Skeletal muscle cell (primary cell): ENCODE measurements at regions not wholly inside any gene's neighbourhood (a gene's known extent, or its start where the extent isn't known, plus 50 kb on each side); places are given as distances from the start of the nearest gene placed in this dataset.
"Not testable (repeated sequence)": the region's sequence is repeated elsewhere in the genome, so short reads cannot be mapped to it uniquely, and the experiment has no call there.

Experiments used
- DNase-seq: peaks from one replicate; pipeline ENCODE4 v3.0.0-alpha.2; 2010; ENCODE audit warnings: low read depth
- H3K4me3 ChIP-seq: 2 replicates; pipeline ENCODE4 v1.5.1; 2011; ENCODE audit warnings: low read depth, mild to moderate bottlenecking, control low read depth, low read length, moderate library complexity

DNA sequence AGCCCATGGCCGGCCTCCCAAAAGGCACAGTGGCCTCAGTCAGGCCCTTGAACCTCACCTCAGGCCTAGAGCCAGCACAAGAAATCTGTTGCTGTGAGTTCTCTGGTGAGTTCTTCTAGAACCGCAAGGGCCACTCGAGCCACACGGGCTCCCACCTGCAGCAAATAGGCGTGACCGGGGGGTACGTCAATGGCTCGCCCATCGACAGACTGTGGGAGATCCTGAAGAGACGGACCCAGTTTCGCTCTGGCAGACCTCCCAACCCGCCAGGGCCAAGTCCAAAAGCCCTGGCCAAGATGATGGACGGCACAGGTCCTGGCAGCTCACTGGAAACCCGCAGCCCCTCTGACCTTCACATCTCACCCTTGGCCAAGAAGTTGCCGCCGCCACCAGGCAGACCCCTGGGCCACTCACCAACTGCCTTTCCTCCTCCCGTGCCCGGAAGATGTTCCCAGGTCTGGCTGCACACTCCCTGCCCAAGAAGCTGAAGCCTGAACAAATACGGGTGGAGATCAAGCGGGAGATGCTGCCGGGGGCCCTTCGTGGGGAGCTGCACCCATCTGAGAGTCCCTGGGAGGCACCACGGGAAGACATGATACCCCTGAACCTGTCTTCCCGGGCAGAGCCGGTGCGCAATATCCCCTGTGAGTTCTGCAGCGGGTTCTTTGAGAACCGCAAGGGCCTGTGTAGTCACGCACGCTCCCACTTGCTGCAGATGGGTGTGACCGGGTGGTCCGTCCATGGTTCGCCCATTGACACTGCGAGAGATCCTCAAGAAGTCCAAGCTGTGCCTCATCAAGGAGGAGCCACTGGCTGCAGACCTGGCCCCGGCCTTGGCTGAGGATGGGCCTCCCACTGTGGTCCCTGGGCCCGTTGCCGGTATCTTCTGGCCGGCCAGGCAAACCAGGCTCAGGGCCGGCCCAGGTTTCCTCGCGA lies 544.2 kb upstream of the CCDC179 start:
- no peak overlapping the region for H3K4me3 ChIP-seq
- no peak for DNase-seq

DNA sequence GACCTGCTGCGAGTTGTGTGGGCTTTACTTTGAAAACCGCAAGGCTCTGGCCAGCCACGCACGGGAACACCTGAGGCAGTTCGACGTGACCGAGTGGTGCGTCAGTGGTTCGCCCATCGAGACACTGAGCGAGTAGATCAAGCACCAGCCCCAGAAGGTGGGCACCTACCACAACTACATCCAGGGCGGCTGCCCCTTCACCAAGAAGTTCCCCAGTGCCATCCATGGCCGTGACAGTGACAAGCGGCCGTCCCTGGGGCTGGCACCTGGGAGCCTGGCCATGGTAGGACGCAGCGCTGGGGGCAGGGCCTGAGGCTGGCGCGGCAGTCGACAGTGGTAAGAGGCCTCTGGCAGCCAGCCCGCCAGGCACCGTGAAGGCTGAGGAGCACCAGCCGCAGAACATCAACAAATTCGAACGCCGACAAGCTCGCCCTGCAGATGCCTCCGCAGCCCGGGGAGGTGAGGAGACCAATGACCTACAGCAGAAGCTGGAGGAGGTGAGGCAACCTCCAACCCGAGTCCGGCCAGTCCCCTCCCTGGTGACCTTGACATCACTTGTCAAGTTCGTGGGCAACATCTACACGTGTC lies 545.2 kb upstream of the CCDC179 start:
- no peak for DNase-seq
- H3K4me3 ChIP-seq = no peak overlapping the region

DNA sequence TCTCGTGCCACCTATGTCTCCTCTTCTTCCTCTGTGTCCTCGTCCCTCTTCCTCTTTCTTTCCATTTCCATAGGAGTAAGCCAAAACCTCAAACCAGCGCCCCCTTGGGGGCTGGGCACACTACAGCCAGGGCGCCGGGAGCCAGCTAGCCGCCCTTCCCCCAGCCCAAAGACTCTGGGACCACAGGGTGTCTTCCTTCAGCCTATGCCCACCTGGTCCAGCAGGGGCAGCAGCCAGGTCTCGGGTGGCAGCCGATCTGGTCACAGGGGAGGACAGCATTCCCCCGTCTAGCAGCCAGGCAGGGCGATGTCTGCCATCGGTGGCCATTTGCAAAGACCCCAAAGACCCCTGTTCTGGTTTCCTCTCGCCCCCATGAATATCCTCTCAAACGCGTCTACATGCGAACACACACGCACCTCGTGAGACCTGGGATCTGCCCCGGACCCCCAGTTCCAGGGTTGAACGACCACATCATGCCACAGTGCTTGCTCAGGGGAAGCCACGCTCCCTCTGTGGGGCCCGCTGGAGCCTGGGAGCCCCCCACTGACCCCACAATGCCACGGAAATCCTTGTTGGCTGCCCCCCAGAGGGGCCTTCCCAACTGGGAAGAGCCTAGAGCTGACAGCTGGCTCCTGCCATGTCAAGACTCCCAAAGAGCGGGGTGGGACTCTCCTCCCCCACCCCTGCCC lies 546.0 kb upstream of the CCDC179 start:
- DNase-seq = no peak
- H3K4me3 ChIP-seq = no peak overlapping the region

DNA sequence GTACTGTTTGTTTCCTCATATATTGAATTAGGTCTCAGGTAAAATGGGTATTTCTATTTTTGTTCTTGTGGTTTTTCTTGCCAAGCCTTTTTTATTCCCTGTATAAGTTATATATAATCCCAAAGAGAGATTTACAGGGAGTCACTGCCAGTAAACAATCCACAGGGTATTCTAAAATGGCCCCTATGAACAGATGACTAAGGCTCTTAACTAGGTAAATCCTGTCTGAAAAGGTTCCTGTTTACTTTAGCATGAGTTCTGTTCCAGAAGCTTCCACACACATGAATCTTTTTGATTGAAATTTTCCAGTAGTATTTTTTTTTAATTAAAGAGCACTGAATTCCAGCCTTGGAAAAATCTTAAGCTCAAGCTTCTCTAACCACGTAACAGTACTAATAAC lies 552.8 kb upstream of the CCDC179 start:
- DNase-seq = no peak
- no peak overlapping the region for H3K4me3 ChIP-seq

DNA sequence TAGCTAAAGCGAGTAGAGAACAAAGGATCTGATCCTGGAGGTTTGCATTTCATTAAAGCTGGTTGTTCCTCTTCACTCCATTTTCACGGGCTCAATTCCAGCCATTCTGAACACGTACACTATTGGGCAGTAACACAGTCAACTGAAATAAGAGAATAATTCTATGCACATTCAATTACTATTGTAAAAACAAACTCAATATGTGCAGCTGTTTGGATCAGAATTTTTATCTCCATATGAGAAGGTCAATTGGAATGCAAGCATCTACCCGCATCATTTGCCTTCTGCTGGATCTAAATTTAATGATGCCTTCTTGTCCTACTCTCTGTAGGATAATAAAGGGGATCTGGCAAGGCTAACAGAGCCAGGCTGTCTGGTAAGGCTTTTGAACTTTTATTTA lies 562.8 kb upstream of the CCDC179 start:
- no peak overlapping the region for H3K4me3 ChIP-seq
- DNase-seq = peak; percentile 27

DNA sequence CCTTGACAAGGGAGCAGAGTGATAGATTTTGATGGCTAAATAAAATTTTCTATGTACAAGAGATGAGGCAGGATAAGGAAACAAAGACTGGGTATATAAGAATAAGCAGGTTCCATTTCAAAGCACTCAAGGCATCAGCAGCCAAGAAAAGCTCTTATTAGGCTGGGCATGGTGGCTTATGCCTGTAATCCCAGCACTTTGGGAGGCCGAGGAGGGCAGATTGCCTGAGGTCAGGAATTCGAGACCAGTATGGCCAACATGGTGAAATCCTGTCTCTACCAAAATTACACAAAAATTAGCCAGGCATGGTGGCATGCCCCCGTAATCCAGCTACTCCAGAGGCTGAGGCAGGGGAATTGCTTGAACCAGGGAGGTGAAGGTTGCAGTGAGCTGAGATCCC lies 563.4 kb upstream of the CCDC179 start:
- H3K4me3 ChIP-seq = no peak overlapping the region
- no peak for DNase-seq

DNA sequence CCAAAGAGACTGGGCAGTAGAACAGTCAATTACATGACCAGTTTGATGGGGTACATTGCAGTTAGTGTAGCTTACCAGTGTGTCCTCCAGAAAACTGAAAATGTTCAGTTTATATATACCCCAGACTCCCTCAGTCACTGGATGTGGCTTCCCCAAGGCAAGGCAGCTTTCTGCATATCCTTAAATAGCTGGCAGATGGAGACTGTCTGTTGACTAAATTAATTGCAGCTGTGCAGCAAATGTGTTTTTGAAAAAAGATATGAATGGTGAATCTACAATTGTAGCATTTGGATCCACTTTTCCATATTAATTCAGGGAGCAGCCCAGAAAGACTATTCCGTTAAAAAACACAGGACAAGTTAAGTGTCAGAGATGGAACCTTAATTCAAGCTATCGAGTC lies 565.1 kb upstream of the CCDC179 start:
- peak; percentile 1 for DNase-seq
- H3K4me3 ChIP-seq = no peak overlapping the region

DNA sequence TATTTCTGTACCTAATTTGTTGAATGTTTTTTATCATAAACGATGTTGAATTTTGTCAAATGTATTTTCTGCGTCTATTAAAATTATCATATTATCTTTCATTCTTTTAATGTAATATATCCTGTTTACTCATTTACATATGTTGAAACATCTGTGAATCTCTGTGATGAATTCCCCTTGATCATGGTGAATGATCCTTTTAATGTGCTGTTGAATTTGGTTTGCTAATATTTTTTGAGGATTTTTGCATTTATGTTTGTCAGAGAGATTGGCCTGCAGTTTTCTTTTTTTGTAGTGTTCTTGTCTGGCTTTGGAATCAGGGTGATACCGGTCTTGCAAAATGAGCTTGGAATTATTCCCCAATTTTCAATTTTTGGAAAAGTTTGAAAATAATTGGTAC lies 569.3 kb upstream of the CCDC179 start:
- no peak overlapping the region for H3K4me3 ChIP-seq
- no peak for DNase-seq

DNA sequence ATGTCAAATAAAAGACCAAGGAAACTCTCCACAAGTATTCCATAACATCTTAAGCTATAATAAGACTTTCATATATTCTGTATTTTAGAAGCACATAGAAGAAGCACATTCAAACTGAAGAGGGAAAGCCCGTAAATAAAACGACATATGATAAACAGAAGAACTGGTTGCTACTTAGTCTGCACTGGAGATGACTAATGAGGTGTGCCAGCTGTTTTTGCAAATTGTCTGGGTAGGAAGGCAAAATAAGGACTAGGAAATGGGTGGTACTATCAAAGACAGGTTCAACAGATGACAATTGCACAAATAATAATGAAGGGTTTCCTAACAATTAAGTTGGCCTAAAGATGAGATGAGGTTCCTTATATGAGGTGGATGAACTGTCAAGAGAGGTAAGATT lies 593.2 kb upstream of the CCDC179 start:
- no peak overlapping the region for H3K4me3 ChIP-seq
- no peak for DNase-seq

DNA sequence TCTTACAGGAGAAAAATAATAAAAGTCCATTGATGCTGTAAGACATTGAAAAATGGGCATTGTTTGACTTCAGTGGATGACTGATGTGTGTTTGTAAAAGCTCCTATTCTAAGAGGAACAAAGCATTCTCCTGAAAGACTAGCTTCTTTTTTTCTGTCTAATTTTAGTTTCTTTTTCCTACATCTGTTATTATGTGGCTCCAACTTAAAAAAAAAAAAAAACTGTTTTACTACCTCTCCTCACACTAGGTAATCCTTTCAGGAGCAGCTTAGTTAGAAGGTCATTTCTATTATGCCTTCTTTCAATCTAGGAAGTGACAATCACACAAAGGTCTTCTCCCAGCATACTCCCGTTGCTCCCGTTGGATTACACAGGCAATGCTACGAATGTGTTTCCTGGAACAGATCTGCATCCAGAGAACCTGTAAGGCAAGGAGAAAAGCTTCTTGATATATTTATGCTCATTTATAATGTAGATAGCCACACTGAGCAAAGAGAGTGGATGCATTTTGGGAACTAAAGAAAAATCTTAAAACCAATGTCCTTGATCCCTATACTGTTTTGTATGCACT lies 595.1 kb upstream of the CCDC179 start:
- DNase-seq = no peak
- no peak overlapping the region for H3K4me3 ChIP-seq

DNA sequence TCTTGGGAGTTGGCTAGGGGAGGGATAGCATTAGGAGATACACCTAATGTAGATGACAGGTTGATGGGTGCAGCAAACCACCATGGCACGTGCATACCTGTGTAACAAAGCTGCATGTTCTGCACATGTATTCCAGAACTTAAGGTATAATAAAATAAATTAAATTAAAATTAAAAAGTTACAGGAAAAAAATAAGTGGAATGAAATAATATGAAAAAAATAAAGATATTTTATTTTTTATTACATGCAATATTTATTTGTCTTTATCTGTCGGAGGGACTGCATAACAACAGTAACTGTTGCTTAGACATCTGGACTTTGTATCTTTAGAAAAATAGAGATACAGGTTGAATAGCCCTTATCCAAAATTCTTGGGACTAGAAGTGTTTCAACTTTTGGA lies 597.4 kb upstream of the CCDC179 start:
- no peak overlapping the region for H3K4me3 ChIP-seq
- no peak for DNase-seq

DNA sequence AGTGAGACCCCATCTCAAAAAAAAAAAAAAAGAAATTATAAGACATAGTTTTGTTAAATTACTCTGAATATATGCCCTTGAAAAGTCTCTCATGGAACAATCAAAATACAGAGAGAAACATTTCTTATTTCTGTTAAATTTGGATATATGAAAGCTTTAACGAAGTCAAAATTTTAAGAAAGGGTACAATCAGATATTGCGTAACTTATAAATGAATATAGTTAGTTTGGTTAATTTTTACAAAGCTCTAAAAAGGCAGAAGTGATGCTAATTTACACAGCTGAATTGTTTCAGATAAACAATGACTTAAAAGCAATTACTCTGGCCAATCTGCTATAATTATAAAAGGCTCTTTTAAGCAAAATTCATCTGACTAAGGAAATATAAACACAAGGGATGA lies 611.6 kb upstream of the CCDC179 start:
- DNase-seq = no peak
- H3K4me3 ChIP-seq = no peak overlapping the region

DNA sequence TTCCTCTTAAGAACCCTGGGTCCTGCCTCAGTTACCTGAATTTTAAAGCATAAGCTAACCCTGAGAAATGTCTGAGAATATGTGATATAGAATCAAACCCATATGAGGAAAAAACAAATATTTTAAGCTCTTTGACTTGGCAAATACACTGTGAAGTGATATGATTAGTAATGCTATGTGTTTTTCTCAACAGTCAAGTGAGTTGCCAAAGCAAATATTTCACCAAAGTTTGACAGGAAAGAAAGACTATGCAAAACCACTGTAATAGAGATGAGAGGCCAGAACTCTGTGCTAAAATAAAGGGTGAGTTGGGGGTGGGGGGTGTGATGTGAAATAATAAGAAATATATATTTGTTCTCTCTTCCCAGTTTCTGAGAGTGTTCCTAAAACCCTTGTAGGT lies 613.5 kb upstream of the CCDC179 start:
- H3K4me3 ChIP-seq = no peak overlapping the region
- DNase-seq = no peak

DNA sequence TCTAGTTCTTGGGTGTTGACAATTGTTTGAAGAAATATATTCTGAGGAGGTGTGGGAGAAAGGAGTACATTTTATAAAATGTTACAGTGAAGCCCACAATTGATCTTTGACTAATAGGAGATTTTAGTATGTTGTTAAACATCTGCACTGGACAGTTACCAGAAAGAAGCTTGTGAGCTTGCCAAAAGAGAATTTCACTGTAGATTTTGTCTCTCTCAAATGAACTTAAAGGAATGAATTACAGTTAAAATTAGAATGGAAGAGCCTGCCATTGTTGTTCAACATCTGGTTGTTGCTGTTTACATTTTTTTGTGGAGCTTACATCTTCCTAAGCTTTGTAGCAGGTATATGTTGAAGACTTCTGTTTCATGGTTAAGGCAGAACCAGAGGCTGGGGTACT lies 620.5 kb upstream of the CCDC179 start:
- H3K4me3 ChIP-seq = no peak overlapping the region
- DNase-seq = no peak

DNA sequence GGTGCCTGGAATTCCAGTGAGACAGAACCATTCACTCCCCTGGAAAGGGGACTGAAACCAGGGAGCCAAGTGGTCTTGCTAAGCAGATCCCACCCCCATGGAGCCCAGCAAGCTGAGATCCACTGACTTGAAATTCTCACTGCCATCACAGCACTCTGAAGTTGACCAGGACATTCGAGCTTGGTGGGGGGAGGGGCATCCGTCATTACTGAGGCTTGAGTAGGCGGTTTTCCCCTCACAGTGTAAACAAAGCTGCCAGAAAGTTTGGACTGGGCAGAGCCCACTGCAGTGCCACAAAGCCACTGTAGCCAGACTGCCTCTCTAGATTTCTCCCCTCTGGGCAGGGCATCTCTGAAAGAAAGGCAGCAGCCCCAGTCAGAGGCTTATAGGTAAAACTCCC lies 623.9 kb upstream of the CCDC179 start:
- not testable (repeated sequence) for H3K4me3 ChIP-seq, DNase-seq

DNA sequence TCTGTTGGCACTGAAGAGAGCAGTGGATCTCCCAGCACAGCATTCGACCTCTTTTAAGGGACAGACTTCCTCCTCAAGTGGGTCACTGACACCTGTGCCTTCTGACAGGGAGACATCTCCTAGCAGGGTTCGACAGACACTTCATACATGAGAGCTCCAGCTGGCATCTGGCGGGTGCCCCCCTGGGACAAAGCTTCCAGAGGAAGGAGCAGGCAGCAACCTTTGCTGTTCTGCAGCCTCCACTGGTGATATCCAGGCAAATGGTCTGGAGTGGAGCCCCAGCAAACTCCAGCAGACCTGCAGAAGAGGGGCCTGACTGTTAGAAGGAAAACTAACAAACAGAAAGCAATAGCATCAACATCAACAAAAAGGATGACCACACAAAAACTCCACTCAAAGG lies 624.3 kb upstream of the CCDC179 start:
- DNase-seq, H3K4me3 ChIP-seq: not testable (repeated sequence)

DNA sequence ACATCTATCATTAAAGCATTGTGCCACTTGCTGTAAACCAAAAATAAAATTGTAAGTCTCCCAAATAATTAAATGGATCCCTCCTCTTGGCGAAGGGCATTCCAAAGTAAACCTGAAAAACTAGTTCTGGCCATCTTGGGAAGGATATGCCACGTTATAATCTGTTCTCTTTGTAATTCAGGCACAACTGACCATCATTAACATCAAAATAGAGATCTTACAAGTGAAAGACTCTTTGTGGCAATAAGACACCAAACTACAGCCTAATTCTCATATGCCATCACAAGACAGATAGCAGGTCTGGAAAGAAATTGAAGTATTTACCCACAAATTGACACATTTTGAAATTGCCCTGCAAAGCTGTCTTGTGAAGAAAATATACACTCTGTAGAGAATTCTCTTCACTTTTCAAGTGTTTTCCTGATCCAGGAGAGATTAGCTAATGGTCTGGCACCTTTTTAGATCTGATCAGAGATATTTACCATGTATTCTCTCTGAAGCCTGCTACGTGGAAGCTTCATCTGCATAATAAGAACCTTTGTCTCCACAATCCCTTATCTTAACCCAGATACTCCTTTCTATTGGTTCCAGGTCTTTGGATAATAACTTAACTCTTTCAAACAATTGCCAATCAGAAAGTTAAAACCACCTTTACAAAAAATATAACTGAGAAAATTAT lies 630.4 kb upstream of the CCDC179 start:
- no peak overlapping the region for H3K4me3 ChIP-seq
- no peak for DNase-seq

DNA sequence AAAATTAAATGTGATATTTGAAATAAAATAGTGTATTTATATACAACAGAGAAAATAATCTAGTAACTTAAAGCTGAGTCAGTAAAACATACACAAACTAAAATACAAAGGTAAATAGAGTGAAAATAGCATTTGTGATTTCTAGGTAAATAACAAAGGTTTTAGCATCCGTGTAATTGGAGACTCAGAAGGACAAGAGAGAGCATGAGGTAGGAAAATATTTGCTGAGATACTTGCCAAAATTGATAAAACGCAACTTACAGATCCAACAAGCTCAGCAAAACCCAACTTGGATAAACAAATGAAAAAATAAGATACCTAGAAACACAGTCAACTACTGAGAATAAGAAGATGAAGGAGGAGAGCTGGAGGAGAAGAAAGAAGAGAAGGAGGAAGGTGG lies 634.7 kb upstream of the CCDC179 start:
- no peak overlapping the region for H3K4me3 ChIP-seq
- DNase-seq = no peak

DNA sequence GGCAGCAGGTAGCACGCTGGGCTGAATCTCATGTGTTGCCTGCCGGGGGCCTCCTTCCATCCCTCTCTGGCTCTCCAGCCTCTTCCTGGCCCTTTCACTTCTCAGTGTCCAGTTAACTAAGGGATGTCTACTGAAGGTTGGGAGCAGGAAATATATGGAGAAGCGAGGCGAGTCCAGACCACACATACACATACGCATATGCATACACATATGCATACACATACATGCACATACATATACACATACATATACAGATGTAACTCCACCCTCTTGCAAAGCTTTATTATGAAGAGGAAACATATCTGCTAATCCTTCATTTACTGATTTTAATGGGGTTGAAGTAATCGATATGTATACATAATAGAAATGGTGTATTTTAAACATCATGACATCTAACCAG lies 636.1 kb upstream of the CCDC179 start:
- DNase-seq = no peak
- H3K4me3 ChIP-seq = no peak overlapping the region

DNA sequence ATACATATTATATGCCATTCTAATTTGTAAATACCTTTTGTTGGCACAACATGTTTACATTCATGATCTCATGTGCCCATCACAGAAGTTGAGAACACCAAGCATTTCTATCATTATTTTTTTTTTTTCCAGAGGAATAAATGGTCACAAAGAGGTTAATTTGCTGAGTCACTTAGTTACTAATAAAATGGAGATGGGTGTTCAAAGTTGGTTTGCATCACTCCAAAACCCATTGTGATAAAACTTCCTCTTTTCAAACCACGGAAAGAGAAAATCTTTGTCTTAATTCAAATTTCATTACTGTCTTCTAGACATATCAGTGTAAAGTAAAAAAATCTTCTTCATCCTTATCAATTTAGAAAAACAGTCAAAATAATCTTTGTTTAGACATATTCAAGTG lies 636.8 kb upstream of the CCDC179 start:
- DNase-seq = no peak
- H3K4me3 ChIP-seq = no peak overlapping the region
